ENCODE measurements at regions not wholly inside any gene's neighbourhood (a gene's known extent, or its start where the extent isn't known, plus 50 kb on each side); places are given as distances from the start of the nearest gene placed in this dataset.
"Not testable (repeated sequence)": the region's sequence is repeated elsewhere in the genome, so short reads cannot be mapped to it uniquely, and the experiment has no call there.

DNA sequence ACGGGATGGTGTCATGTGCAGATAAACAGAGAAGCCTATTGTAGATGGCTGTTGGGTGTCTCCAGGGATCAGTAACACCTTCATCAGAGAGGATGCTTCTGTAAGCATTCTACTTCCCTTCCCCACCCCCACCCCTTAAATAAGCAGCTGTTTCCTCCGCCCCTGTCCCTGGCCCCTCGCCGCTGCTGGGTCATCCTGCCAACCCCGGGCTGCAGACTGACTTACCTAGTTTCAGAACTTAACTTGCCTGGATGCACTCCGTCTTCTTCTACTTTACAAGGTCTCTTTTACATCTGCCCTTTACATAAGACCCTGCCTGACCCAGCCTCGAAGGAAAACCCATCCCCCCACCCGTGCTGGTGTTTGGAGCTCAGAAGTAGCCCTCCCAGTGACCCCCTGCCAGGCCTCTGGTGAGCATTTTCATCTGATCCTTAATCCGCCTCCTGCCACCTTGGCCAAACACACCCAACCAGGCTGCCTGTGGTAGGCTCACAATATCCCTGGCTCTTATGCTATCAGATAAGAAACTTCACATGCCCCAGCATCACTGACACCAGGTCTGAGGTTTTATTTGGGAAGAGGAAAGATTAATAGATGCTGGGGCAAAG is 103.0 kb upstream of the HES1 start:
- no peak for DNase-seq (ENCODE audit: low read depth in 4 of 4, low spot score in 2 of 4)

DNA sequence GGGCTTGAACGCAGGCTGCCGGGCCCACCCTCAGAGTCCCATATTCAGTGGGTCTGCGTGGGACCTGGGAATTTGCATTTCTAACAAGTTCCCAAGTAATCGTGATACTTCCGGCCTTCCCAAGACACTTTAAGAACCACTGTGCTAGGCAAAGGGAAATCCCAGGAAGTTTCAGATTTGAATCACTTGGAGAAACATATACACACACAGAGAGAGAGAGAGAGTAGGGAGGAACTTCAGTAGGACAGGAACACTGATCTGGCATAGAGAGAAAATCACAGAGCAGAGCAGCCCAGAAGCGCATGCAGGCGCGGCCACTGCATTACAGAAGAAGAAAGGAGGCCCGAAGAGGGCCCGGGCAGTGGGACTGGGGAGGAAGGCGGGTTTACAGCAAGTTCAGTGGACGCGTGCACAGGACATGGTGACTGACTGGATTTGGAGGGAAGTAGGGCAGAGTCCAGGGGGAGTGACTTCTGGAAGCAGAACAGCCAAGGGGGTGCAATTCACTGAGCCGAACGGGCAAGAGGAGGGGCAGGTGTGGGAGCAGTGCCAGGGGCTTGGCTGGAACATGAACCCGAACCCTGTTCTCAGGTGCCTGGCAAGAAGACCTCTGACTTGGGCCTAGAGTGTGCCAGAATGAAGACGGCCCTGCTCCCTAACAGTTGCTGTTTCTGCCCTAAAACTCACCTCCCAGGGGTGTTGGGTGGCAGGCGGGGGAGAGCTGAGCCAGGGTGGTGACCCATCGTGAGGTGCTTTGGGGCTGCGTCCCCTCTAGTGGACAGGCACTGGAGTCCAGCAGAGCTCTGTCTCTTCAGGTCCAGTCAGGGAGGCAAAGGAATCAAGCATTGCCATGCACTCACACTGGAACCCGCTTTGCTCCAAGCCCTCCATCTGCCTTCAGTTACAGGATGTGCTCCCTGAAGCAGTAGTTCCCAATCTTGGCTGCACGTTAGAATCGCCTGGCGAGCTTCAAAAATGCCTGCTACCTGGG is 101.3 kb upstream of the HES1 start:
- DNase-seq (ENCODE audit: low read depth in 4 of 4, low spot score in 2 of 4): no peak

DNA sequence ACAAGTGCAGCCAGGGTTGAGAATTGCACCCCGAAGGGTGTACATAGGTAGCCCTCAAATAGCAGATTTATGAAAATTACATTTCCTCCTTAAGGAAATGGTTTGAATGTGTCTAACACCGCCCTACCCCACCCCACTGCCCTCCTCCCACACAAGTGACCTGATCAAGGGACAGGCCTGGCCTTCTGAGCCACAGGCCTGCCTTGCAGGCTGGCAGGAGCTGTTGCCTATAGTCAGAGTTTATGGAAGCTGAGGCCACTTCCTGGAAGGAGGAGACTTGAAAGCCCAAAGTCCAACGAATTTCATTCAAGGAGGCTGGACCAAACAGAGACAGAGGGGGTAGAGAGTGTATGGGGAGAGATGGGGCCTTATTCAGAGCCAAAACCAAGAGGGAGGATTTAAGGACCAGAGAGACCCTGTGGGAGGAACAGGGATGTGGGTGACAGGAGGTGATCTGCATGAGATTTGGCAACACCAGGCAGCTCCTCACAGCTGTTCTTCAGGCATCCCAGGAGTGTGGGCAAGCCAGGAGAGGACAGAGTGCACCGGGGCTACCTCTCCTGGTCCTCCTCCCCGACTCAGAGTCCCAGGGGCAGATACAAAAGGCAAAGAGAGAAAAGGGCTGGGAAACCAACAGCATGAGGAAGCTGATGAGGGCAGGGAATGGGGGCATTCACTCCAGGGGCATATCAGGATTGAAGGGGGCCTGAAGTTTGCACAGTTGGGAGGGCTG is 100.4 kb upstream of the HES1 start:
- DNase-seq (ENCODE audit: low read depth in 4 of 4, low spot score in 2 of 4): no peak

DNA sequence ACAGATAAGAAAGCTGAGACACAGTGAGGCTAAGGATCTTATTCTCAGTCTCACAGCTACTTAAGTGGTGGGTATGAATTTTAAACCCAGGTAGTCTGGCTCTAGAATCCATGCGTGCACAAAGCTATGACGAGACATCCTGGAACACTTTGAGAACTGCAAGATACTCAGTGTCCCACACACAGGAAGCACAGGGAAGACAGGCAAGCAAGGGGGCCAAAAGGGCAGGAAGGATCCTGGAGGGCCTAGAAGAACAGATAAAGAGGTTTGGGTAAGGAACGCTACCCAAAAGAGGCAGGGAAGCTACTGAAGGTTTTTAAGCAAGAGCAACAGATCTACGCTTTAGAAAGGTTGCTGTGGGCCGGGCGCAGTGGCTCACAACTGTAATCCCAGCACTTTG is 99.1 kb upstream of the HES1 start:
- no peak for DNase-seq (ENCODE audit: low read depth in 4 of 4, low spot score in 2 of 4)

DNA sequence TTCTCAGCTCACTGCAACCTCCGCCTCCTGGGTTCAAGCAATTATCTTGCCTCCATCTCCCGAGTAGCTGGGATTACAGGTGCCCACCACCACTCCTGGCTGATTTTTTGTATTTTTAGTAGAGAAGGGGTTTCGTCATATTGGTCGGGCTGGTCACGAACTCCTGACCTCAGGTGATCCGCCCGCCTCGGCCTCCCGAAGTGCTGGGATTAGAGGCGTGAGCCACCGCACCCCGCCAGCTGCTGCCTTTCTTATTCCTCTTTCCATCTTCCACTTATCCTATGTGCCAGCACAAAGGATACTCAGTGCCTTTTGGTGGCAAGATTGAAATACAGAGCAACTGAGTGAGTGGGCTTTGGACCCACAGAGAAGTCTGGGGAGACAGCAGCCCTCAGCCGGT is 97.6 kb upstream of the HES1 start:
- not testable (repeated sequence) for DNase-seq (ENCODE audit: low read depth in 4 of 4, low spot score in 2 of 4)

DNA sequence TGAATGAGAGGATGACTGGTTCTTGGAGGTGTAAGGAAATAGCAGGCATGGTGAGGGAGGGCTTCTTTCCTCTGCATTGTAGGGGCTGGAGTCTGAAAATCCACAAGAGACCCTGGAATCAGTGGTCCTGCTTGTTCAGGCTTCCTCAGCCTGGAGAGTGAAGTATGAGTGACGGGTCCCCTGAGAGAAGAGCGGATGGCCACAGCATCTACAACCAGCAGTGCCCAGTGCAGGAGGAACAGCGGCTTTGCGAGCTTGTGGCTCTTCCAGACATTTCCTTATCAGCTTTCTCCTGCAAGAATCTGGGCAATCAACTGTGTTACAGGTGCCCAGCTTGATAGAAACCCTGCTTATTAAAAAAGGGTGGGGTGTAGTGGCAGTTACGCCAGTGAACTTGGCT is 97.0 kb upstream of the HES1 start:
- no peak for DNase-seq (ENCODE audit: low read depth in 4 of 4, low spot score in 2 of 4)

DNA sequence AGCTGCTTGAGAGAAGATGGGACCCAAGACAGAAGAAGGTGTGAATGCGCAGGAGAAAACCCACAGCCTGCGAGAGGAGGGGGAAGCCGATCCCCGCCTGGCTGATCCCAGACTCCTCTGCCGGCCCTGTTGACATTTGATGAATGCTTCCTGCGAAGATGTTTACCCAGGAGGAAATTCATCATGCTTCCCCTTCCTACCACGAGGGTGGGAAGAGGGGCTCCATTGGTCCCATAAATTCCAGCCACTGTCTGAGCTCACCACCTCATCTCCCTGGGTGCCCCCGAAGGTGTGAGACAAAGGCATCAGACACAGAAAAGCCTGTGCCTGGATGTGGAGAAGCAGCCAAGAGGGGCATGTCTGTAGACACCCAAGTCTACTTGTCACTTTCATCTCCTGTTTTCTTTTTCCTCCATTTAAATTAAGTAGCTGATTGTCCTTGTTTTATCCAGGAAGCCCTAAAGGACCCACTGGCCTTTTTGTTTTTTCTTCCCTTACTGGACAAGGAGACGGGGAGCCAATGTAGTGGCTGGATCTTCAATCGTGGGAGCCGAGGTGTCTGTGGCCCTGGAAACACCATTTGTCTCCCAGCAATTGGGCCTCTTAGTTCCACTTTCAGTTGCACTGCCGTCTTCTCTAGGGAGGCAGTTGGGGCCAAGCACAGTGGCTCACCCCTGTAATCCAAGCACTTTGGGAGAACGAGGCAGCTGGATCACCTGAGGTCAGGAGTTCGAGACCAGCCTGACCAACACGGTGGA is 95.3 kb upstream of the HES1 start:
- no peak for DNase-seq (ENCODE audit: low read depth in 4 of 4, low spot score in 2 of 4)

DNA sequence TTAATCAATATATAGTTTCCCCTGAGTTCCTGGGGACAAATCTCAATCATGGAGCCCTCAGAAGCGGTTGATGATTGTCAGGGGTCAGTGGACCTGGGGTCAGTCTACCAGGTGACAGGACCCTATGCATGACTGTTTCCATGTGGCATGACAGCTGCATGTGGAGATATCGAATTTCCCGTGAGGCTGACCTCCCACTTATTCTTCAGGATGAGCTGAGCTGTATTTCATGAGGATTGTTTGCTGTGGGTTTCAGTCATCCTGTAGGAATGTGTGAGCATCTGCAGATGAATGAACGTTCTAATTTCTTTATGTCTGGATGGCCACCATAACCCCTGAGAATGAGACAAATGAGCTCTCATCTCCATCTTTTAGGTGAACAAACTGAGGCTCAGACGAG is 93.0 kb upstream of the HES1 start:
- DNase-seq (ENCODE audit: low read depth in 4 of 4, low spot score in 2 of 4): no peak

DNA sequence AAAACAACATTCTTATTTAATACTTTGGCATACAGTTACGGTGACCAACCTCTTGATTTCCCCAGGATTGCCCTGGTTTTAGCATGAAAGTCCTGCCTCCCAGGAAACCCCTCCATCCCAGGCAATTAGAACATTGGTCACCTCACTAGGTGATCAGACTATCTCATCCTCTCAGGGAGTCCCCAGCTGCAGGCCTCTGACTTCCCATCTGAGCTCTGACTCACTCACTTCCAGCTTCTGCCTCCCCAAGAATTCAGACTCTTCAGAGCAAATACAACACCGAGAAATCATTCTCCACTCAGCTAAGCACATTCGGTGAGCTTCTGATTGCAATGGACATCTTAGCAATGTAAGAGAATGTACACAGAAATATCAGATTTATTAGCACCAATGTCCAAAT is 92.4 kb upstream of the HES1 start:
- DNase-seq (ENCODE audit: low read depth in 4 of 4, low spot score in 2 of 4): no peak

DNA sequence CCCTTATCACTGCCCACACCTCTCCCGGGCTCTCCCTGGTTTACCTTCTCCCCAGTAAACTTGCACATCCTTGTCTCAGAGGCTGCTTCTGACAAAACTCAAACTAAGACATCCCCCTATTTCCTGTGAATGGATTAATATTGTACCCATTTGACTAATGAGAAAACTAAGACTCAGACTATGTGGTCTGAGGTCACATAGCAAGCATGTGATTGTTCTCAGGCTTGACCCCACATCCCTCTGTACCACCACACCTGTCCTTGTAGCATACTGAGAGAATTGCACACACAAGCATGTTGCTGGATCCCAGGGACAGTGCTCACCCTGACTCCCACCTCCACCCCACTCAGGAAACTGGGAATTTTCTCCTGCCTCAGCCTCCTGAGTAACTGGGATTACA is 90.7 kb upstream of the HES1 start:
- DNase-seq (ENCODE audit: low read depth in 4 of 4, low spot score in 2 of 4): no peak

DNA sequence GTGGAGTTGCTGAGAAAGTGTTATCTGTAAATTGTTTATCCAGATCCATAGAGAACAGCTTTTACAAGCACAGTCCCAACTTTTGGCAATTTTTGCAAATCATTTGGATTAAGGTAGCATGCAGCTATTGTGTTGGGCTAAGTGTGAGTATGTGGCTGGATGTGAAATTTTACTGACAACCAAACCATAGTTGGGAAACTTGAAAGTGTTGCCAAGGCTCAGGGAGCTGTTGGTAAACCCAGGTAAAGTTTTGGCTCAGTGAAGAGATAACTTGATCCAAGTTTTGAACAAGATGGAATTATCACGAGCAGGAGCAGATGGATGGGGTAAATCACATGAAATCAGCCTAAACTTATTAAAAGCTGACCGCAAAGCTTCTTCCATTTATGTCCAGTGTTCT is 90.0 kb upstream of the HES1 start:
- no peak for DNase-seq (ENCODE audit: low read depth in 4 of 4, low spot score in 2 of 4)

DNA sequence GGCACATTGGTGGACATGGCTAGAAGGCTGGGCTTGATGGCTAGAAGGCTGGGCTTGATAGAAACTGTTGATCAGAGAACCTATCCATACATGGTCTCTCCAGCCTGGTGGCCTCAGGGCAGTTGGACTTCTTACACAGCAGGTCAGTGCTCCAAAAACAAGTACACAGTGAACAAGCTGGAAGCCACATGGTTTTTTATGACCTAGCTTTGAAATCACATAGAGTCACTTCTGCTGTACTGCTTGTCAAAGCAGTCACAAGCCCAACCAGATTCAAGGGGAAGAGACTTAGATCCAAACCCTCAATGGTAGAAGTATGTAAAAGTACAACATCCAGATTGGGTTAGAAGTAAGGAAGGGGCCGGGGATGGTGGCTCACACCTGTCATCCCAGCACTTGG is 89.4 kb upstream of the HES1 start:
- no peak for DNase-seq (ENCODE audit: low read depth in 4 of 4, low spot score in 2 of 4)

DNA sequence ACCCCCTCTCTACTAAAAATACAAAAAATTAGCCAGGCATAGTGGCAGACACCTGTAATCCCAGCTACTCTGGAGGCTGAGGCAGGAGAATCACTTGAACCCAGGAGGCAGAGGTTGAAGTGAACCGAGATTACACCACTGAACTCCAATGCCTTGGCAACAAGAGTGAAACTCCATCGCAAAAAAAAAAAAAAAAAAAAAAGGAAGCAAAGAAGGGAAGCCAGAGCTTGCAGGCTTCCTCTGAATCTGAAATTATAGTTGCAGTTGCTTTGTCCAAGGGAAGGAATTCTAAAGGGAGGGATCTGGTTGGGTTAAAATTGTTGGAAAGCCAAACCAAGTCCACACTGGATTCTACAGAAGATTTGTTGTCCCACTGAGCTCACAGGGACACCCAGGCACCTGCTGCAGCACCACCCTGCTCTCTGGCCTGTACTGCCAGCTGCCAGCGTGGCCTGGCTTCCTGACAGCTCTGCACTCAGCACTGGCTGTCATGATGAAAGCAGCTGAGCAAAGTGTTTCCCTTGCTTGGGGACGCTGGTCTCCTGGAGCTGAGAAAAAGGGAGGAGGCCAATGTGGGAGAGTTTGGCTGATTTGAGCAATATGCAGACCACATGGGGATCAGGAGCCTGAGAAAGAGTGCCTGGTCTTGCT is 88.8 kb upstream of the HES1 start:
- no peak for DNase-seq (ENCODE audit: low read depth in 4 of 4, low spot score in 2 of 4)

DNA sequence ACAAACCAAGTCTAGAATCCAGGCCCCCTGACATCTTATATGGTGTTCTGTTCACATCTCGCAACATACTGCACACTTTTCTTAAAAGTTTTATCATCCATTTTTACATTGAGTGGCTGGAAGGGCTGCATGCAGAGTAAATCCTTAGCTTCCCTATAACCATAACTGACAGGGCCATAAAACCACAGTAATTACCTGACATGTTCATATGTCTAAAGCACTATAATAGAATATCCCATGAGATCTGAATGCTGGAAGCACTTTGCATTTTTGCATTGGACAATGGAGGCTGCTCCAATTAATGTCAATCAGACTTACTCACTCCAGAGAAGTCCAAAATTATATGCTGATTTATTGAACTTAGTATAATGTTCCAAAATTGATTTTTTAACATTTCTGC is 86.6 kb upstream of the HES1 start:
- DNase-seq (ENCODE audit: low read depth in 4 of 4, low spot score in 2 of 4): no peak

DNA sequence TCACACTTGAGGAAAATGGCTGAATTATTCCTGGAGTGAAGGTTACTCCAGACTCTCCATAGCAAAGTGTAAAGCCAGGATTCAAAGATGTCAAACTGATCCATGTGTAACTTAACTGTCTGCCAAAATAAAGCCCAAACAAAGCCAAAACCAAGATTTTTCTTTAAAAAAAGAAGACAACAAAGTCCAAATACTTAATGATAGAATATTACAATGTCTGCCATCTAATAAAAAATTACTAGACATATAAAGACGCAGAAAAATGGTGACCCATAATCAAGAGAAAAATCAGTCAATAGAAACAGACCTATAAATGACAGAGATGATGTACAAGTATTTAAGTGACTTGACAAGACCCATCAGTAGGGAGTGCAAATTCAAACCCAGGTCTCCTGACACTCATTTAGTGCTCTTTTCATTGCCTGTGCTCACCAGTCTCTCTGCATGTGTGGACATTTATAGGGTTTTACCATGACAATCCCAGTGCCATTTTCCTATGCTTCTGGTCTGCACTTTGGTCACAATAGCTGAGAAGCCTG is 85.1 kb upstream of the HES1 start:
- no peak for DNase-seq (ENCODE audit: low read depth in 4 of 4, low spot score in 2 of 4)

DNA sequence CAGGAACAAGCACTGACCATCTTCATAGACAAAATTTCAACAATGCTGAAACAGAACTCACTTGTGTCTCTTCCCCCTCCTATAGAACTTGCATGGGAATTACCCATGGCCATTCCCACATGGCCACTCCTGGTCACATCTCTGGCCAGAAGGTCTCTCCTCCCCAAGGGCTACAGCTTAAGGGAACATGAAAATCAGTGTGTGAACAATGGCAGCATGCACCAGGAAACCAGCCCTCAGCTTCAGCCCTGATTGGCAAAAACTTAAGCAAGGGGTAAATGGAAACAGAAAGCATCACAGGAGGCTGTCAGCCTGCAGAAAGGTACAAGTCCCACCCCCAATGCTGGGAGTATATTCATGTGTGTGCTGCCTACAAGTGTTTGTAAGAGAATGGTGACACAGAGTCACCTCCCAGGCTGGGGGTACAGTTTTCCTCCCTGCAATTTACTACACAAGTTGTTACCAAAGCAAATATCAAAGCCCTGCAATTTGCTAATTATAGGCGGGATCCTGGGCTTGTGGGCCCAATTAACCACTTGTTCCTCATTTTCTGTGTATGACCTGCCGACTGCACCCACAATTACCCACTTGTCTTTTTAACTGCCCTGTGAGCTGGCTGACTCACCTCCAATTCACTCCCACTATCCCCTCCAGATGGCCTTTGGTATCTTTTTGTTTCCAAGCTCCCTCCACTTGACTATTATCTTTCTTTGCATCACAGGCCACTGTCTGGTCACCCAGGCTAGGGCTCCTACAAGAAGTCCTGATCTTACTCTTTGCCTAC is 84.4 kb upstream of the HES1 start:
- no peak for DNase-seq (ENCODE audit: low read depth in 4 of 4, low spot score in 2 of 4)

DNA sequence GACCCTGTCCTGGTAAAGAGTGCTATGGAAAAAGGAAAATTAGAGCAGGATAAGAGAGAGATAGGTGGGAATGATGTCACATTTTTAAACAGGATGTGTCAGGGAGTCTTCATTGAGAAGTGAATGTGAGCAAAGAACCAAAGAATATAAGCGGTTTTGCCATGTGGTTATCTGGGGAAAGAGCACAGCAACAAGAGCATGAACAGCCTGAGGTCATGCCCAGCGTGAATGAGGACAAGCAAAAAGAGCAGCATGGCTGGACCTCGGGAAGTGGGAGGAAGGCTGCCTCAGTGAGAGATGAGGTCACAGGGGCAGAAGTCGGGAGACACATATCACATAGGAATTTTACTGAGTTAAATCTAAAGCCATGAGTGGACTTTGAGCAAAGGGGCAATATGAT is 82.8 kb upstream of the HES1 start:
- no peak for DNase-seq (ENCODE audit: low read depth in 4 of 4, low spot score in 2 of 4)

DNA sequence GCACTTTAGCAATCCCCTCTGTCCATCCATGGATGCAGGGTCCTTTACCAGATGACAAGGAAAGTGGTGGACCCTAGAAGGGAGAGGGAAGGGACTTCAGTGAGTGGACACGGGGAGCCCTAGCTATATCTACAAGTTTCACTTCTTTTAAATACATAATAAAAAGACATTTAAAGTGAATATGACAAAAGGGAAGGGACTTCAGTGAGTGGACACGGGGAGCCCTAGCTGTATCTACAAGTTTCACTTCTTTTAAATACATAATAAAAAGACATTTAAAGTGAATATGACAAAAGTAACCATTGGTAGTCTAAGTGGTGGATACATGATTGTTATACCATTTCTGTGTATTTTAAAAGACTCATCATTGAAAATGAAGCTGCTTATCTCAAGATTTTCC is 81.9 kb upstream of the HES1 start:
- DNase-seq (ENCODE audit: low read depth in 4 of 4, low spot score in 2 of 4): no peak

DNA sequence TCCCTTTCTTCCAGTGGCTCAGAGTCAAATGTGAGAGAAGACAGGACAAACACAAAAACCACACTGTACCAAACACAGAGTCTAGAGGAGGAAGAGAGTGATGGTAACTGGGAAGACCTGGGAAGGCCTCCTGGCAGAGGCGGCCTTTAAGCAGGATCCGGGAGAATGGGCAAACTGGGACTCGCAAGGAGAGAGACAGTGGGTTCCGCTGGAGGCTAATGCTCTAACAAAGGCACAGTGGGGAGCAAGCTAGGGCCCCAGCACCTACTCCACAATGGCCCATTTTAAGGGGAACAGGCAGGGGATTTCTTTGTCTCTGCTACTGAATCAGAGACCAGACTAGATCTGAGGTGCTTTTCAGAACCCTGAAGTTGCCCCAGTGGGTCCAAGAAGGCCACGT is 81.4 kb upstream of the HES1 start:
- no peak for DNase-seq (ENCODE audit: low read depth in 4 of 4, low spot score in 2 of 4)

All from left renal cortex interstitium (tissue), 4 donors.